ENCODE measurements at regions not wholly inside any gene's neighbourhood (a gene's known extent, or its start where the extent isn't known, plus 50 kb on each side); places are given as distances from the start of the nearest gene placed in this dataset.
A peak's percentile ranks its signal among the peaks of the same experiment; 100 is the strongest.

GRCh38 chr7:31443457-31443856 is 70.4 kb upstream of the ITPRID1 start:
- Histone ChIP-seq H3K36me3 (ENCODE audit: insufficient read depth, low read length, poor library complexity, severe bottlenecking) (no peaks in the 10 kb centered on the region), H3K27me3 (replicated peaks; ENCODE audit: insufficient read depth, low read depth, low read length, poor library complexity) (no peaks in the 10 kb centered on the region), H3K9me3 (ENCODE audit: low read depth, low read length, poor library complexity, severe bottlenecking) (no peaks in the 10 kb centered on the region), H3K4me3 (ENCODE audit: low read depth, low read length, poor library complexity, severe bottlenecking) (no peak overlapping the region), H3K27ac (ENCODE audit: low read depth, low read length, poor library complexity, severe bottlenecking) (peak overlapping the region; percentile 54), H3K4me1 (ENCODE audit: insufficient read depth, low read length, poor library complexity, severe bottlenecking) (peaks cover 21% of the 10 kb centered on the region)
- peak; percentile 83 for TF ChIP-seq CTCF (conservative IDR thresholded peaks at IDR 0.05; ENCODE audit: low read depth, low read length)
- no peak for TF ChIP-seq EZH2 (IDR thresholded peaks at IDR 0.05; ENCODE audit: borderline replicate concordance, low read depth, low read length, poor library complexity, severe bottlenecking)
- POLR2A ChIA-PET (ENCODE audit: low non-redundant PET): interaction anchor here (1.1 kb wide), 1 partner anchor 250 kb away, joined by 3 read pairs; no protein-coding TSS in a partner anchor
- CTCF ChIA-PET: interaction anchor here (0.6 to 1.8 kb wide), 6 partner anchors 11 to 190 kb away, joined by 3 to 15 read pairs (median 6); no protein-coding TSS in a partner anchor
- intact Hi-C loops (cut with micrococcal nuclease; ENCODE audit: unreplicated experiment): loop anchor here (1.0 to 10.0 kb wide), 5 partner anchors 44 to 293 kb away; no protein-coding TSS in a partner anchor
- BruUV-seq (replicated peaks): no TSS peak
- DNase-seq (ENCODE audit: low spot score): peak; percentile 89

GRCh38 chr7:31444196-31444595 is 69.7 kb upstream of the ITPRID1 start:
- no peaks in the 10 kb centered on the region for H3K36me3 ChIP-seq (ENCODE audit: insufficient read depth, low read length, poor library complexity, severe bottlenecking)
- TF ChIP-seq EZH2 (IDR thresholded peaks at IDR 0.05; ENCODE audit: borderline replicate concordance, low read depth, low read length, poor library complexity, severe bottlenecking): no peak
- no peak for TF ChIP-seq CTCF (conservative IDR thresholded peaks at IDR 0.05; ENCODE audit: low read depth, low read length)
- peaks cover 21% of the 10 kb centered on the region for H3K4me1 ChIP-seq (ENCODE audit: insufficient read depth, low read length, poor library complexity, severe bottlenecking)
- no peak overlapping the region for H3K4me3 ChIP-seq (ENCODE audit: low read depth, low read length, poor library complexity, severe bottlenecking)
- DNase-seq (ENCODE audit: low spot score): no peak
- intact Hi-C loops (cut with micrococcal nuclease; ENCODE audit: unreplicated experiment): loop anchor here (5.0 to 10.0 kb wide), 2 partner anchors 43 to 69 kb away; no protein-coding TSS in a partner anchor
- ChIA-PET POLR2A (ENCODE audit: low non-redundant PET) (no interaction called here), CTCF (interaction anchor here (0.7 to 1.8 kb wide), 6 partner anchors 12 to 438 kb away, joined by 3 to 15 read pairs (median 5); no protein-coding TSS in a partner anchor)
- no peak overlapping the region for H3K27ac ChIP-seq (ENCODE audit: low read depth, low read length, poor library complexity, severe bottlenecking)
- no peaks in the 10 kb centered on the region for H3K27me3 ChIP-seq (replicated peaks; ENCODE audit: insufficient read depth, low read depth, low read length, poor library complexity)
- no TSS peak for BruUV-seq (replicated peaks)
- H3K9me3 ChIP-seq (ENCODE audit: low read depth, low read length, poor library complexity, severe bottlenecking): no peaks in the 10 kb centered on the region

- no peaks in the 10 kb centered on the region for H3K36me3 ChIP-seq (ENCODE audit: insufficient read depth, low read length, poor library complexity, severe bottlenecking)
- no peaks in the 10 kb centered on the region for H3K27me3 ChIP-seq (replicated peaks; ENCODE audit: insufficient read depth, low read depth, low read length, poor library complexity)
- no peak overlapping the region for H3K27ac ChIP-seq (ENCODE audit: low read depth, low read length, poor library complexity, severe bottlenecking)
- no peak overlapping the region for H3K4me3 ChIP-seq (ENCODE audit: low read depth, low read length, poor library complexity, severe bottlenecking)
- no peak for TF ChIP-seq CTCF (conservative IDR thresholded peaks at IDR 0.05; ENCODE audit: low read depth, low read length)
- TF ChIP-seq EZH2 (IDR thresholded peaks at IDR 0.05; ENCODE audit: borderline replicate concordance, low read depth, low read length, poor library complexity, severe bottlenecking): no peak
- ChIA-PET POLR2A (ENCODE audit: low non-redundant PET) (no interaction called here), CTCF (interaction anchor here (0.6 kb wide), 1 partner anchor 208 kb away, joined by 6 read pairs; no protein-coding TSS in a partner anchor)
- intact Hi-C loops (cut with micrococcal nuclease; ENCODE audit: unreplicated experiment): loop anchor here (10.0 kb wide), 1 partner anchor 71 kb away; no protein-coding TSS in a partner anchor
- no peak for DNase-seq (ENCODE audit: low spot score)
- peaks cover 21% of the 10 kb centered on the region for H3K4me1 ChIP-seq (ENCODE audit: insufficient read depth, low read length, poor library complexity, severe bottlenecking)
- no peaks in the 10 kb centered on the region for H3K9me3 ChIP-seq (ENCODE audit: low read depth, low read length, poor library complexity, severe bottlenecking)
- BruUV-seq (replicated peaks): no TSS peak
Observed at GRCh38 chr7:31445686-31446355, 68.1 kb upstream of the ITPRID1 start.
